ENCODE measurements at regions not wholly inside any gene's neighbourhood (a gene's known extent, or its start where the extent isn't known, plus 50 kb on each side); places are given as distances from the start of the nearest gene placed in this dataset.

GRCh38 chr9:80883426-80883825, 805.9 kb downstream of the TLE1 start:
- no peak for DNase-seq

- no peak for DNase-seq
These were observed 807.4 kb downstream of the TLE1 start for GRCh38 chr9:80881940-80882339.

- DNase-seq: no peak
These were observed 808.0 kb downstream of the TLE1 start for GRCh38 chr9:80881320-80881719.

- DNase-seq: no peak
These were observed 810.8 kb downstream of the TLE1 start for GRCh38 chr9:80878556-80878955.

- DNase-seq: no peak
These were observed 813.4 kb downstream of the TLE1 start for GRCh38 chr9:80875947-80876346.

- DNase-seq: no peak
These were observed 815.1 kb downstream of the TLE1 start for GRCh38 chr9:80874276-80874675.

GRCh38 chr9:80873861-80874260, 815.5 kb downstream of the TLE1 start:
- DNase-seq: no peak

- no peak for DNase-seq
These were observed 817.8 kb downstream of the TLE1 start for GRCh38 chr9:80871596-80871995.

- DNase-seq: no peak
These were observed 821.6 kb downstream of the TLE1 start for GRCh38 chr9:80867731-80868130.

- no peak for DNase-seq
These were observed 822.6 kb downstream of the TLE1 start for GRCh38 chr9:80866576-80867227.

- no peak for DNase-seq
These were observed 823.2 kb downstream of the TLE1 start for GRCh38 chr9:80866121-80866520.

- no peak for DNase-seq
These were observed 846.3 kb downstream of the TLE1 start for GRCh38 chr9:80843028-80843427.

GRCh38 chr9:80842389-80842788, 847.0 kb downstream of the TLE1 start:
- DNase-seq: no peak

- DNase-seq: no peak
These were observed 847.5 kb downstream of the TLE1 start for GRCh38 chr9:80841888-80842287.

GRCh38 chr9:80839821-80840675, 849.3 kb downstream of the TLE1 start:
- DNase-seq: no peak

- no peak for DNase-seq
These were observed 853.3 kb downstream of the TLE1 start for GRCh38 chr9:80836013-80836412.

- DNase-seq: no peak
These were observed 857.6 kb downstream of the TLE1 start for GRCh38 chr9:80831751-80832150.

GRCh38 chr9:80811656-80812055, 877.7 kb downstream of the TLE1 start:
- DNase-seq: no peak

- no peak for DNase-seq
These were observed 878.3 kb downstream of the TLE1 start for GRCh38 chr9:80811003-80811402.

- no peak for DNase-seq
These were observed 882.7 kb downstream of the TLE1 start for GRCh38 chr9:80806671-80807070.

GRCh38 chr9:80804873-80805272, 884.5 kb downstream of the TLE1 start:
- no peak for DNase-seq

- DNase-seq: no peak
These were observed 891.3 kb downstream of the TLE1 start for GRCh38 chr9:80797831-80798688.

GRCh38 chr9:80797101-80797829, 892.1 kb downstream of the TLE1 start:
- DNase-seq: no peak
